ENCODE measurements at regions not wholly inside any gene's neighbourhood (a gene's known extent, or its start where the extent isn't known, plus 50 kb on each side); places are given as distances from the start of the nearest gene placed in this dataset.

GRCh38 chr7:136717910-136718557, 150.4 kb upstream of the CHRM2 start:
- intact Hi-C loops (cut with micrococcal nuclease; ENCODE audit: unreplicated experiment): no loop called here
- CTCF ChIA-PET: no interaction called here

GRCh38 chr7:136714062-136714461, 154.4 kb upstream of the CHRM2 start:
- BruUV-seq (replicated peaks): no TSS peak
- H3K4me3 ChIP-seq (ENCODE audit: low read depth, low read length, poor library complexity, severe bottlenecking): no peak overlapping the region
- DNase-seq (ENCODE audit: low spot score): no peak
- H3K36me3 ChIP-seq (ENCODE audit: insufficient read depth, low read length, poor library complexity, severe bottlenecking): no peaks in the 10 kb centered on the region
- no peak overlapping the region for H3K27ac ChIP-seq (ENCODE audit: low read depth, low read length, poor library complexity, severe bottlenecking)
- no peaks in the 10 kb centered on the region for H3K4me1 ChIP-seq (ENCODE audit: insufficient read depth, low read length, poor library complexity, severe bottlenecking)
- TF ChIP-seq CTCF (conservative IDR thresholded peaks at IDR 0.05; ENCODE audit: low read depth, low read length) (no peak), EZH2 (IDR thresholded peaks at IDR 0.05; ENCODE audit: borderline replicate concordance, low read depth, low read length, poor library complexity, severe bottlenecking) (no peak)
- intact Hi-C loops (cut with micrococcal nuclease; ENCODE audit: unreplicated experiment): no loop called here
- no peaks in the 10 kb centered on the region for H3K27me3 ChIP-seq (replicated peaks; ENCODE audit: insufficient read depth, low read depth, low read length, poor library complexity)
- no peaks in the 10 kb centered on the region for H3K9me3 ChIP-seq (ENCODE audit: low read depth, low read length, poor library complexity, severe bottlenecking)
- POLR2A ChIA-PET (ENCODE audit: low non-redundant PET): no interaction called here
- CTCF ChIA-PET: no interaction called here

More at GRCh38 chr7:136717910-136718557, 150.4 kb upstream of the CHRM2 start:
- Histone ChIP-seq H3K36me3 (ENCODE audit: insufficient read depth, low read length, poor library complexity, severe bottlenecking) (no peaks in the 10 kb centered on the region), H3K9me3 (ENCODE audit: low read depth, low read length, poor library complexity, severe bottlenecking) (no peaks in the 10 kb centered on the region), H3K4me3 (ENCODE audit: low read depth, low read length, poor library complexity, severe bottlenecking) (no peak overlapping the region), H3K27ac (ENCODE audit: low read depth, low read length, poor library complexity, severe bottlenecking) (no peak overlapping the region), H3K4me1 (ENCODE audit: insufficient read depth, low read length, poor library complexity, severe bottlenecking) (no peaks in the 10 kb centered on the region), H3K27me3 (replicated peaks; ENCODE audit: insufficient read depth, low read depth, low read length, poor library complexity) (no peaks in the 10 kb centered on the region)
- no peak for TF ChIP-seq EZH2 (IDR thresholded peaks at IDR 0.05; ENCODE audit: borderline replicate concordance, low read depth, low read length, poor library complexity, severe bottlenecking)
- TF ChIP-seq CTCF (conservative IDR thresholded peaks at IDR 0.05; ENCODE audit: low read depth, low read length): no peak
- BruUV-seq (replicated peaks): no TSS peak
- DNase-seq (ENCODE audit: low spot score): no peak
- POLR2A ChIA-PET (ENCODE audit: low non-redundant PET): no interaction called here

- no peaks in the 10 kb centered on the region for H3K36me3 ChIP-seq (ENCODE audit: insufficient read depth, low read length, poor library complexity, severe bottlenecking)
- BruUV-seq (replicated peaks): no TSS peak
- no peaks in the 10 kb centered on the region for H3K9me3 ChIP-seq (ENCODE audit: low read depth, low read length, poor library complexity, severe bottlenecking)
- intact Hi-C loops (cut with micrococcal nuclease; ENCODE audit: unreplicated experiment): no loop called here
- CTCF ChIA-PET: no interaction called here
- POLR2A ChIA-PET (ENCODE audit: low non-redundant PET): no interaction called here
- no peak overlapping the region for H3K4me3 ChIP-seq (ENCODE audit: low read depth, low read length, poor library complexity, severe bottlenecking)
- TF ChIP-seq EZH2 (IDR thresholded peaks at IDR 0.05; ENCODE audit: borderline replicate concordance, low read depth, low read length, poor library complexity, severe bottlenecking) (no peak), CTCF (conservative IDR thresholded peaks at IDR 0.05; ENCODE audit: low read depth, low read length) (no peak)
- no peak overlapping the region for H3K27ac ChIP-seq (ENCODE audit: low read depth, low read length, poor library complexity, severe bottlenecking)
- H3K27me3 ChIP-seq (replicated peaks; ENCODE audit: insufficient read depth, low read depth, low read length, poor library complexity): no peaks in the 10 kb centered on the region
- H3K4me1 ChIP-seq (ENCODE audit: insufficient read depth, low read length, poor library complexity, severe bottlenecking): no peaks in the 10 kb centered on the region
- DNase-seq (ENCODE audit: low spot score): no peak
Observed at GRCh38 chr7:136710751-136711150, 157.7 kb upstream of the CHRM2 start.

All from A673 (cell line).